ENCODE measurements at regions not wholly inside any gene's neighbourhood (a gene's known extent, or its start where the extent isn't known, plus 50 kb on each side); places are given as distances from the start of the nearest gene placed in this dataset.

- TF ChIP-seq CTCF (IDR thresholded peaks at IDR 0.05 in 4 of 5, conservative IDR thresholded peaks at IDR 0.05 in 1 of 5) (no peak), POLR2A (IDR thresholded peaks at IDR 0.05) (no peak)
Observed at GRCh38 chr21:14763695-14764064, 217.6 kb upstream of the SAMSN1 start.
